GM20000 (cell line): ENCODE measurements at regions not wholly inside any gene's neighbourhood (a gene's known extent, or its start where the extent isn't known, plus 50 kb on each side); places are given as distances from the start of the nearest gene placed in this dataset.
A peak's percentile ranks its signal among the peaks of the same experiment; 100 is the strongest.

Experiments used
- DNase-seq: peaks from one replicate; pipeline ENCODE4 v3.0.0; 2012; ENCODE audit warnings: low spot score
- CTCF ChIP-seq: IDR thresholded peaks from 2 replicates; pipeline ENCODE4 v1.5.1; 2012; ENCODE audit warnings: mild to moderate bottlenecking, control low read depth; ENCODE audit errors: extremely low read depth, missing control alignments

- TF ChIP-seq CTCF = no peak
- no peak for DNase-seq
Observed at GRCh38 chr1:200267937-200268336, 141.9 kb downstream of the ZNF281 start.

GRCh38 chr1:200267458-200267857 lies 142.4 kb downstream of the ZNF281 start:
- no peak for TF ChIP-seq CTCF
- no peak for DNase-seq

- no peak for TF ChIP-seq CTCF
- DNase-seq = no peak
Observed at GRCh38 chr1:200266871-200267270, 143.0 kb downstream of the ZNF281 start.

GRCh38 chr1:200265881-200266280 lies 144.0 kb downstream of the ZNF281 start:
- DNase-seq = no peak

GRCh38 chr1:200265104-200265503 lies 144.7 kb downstream of the ZNF281 start:
- TF ChIP-seq CTCF = no peak
- no peak for DNase-seq

More at GRCh38 chr1:200265881-200266280, 144.0 kb downstream of the ZNF281 start:
- no peak for TF ChIP-seq CTCF

- no peak for DNase-seq
- TF ChIP-seq CTCF = no peak
Observed at GRCh38 chr1:200263203-200263602, 146.6 kb downstream of the ZNF281 start.

GRCh38 chr1:200262326-200262965 lies 147.4 kb downstream of the ZNF281 start:
- no peak for TF ChIP-seq CTCF
- peak; percentile 31 for DNase-seq
